ENCODE measurements at regions not wholly inside any gene's neighbourhood (a gene's known extent, or its start where the extent isn't known, plus 50 kb on each side); places are given as distances from the start of the nearest gene placed in this dataset.

GRCh38 chr7:145919712-145920111 lies 196.9 kb upstream of the CNTNAP2 start:
- no peak overlapping the region for H3K4me3 ChIP-seq (ENCODE audit: low read depth, low read length)
- DNase-seq (ENCODE audit: low read depth), result no peak
- no peak for TF ChIP-seq CTCF (IDR thresholded peaks at IDR 0.05; ENCODE audit: insufficient read depth, low read length)

- DNase-seq (ENCODE audit: low read depth), result no peak
- no peak for TF ChIP-seq CTCF (IDR thresholded peaks at IDR 0.05; ENCODE audit: insufficient read depth, low read length)
Measured at GRCh38 chr7:145916776-145917175, 199.8 kb upstream of the CNTNAP2 start.

GRCh38 chr7:145915679-145916078 lies 200.9 kb upstream of the CNTNAP2 start:
- no peak for DNase-seq (ENCODE audit: low read depth)
- TF ChIP-seq CTCF (IDR thresholded peaks at IDR 0.05; ENCODE audit: insufficient read depth, low read length), result no peak
- H3K4me3 ChIP-seq (ENCODE audit: low read depth, low read length), result no peak overlapping the region

More at GRCh38 chr7:145916776-145917175, 199.8 kb upstream of the CNTNAP2 start:
- H3K4me3 ChIP-seq (ENCODE audit: low read depth, low read length), result no peak overlapping the region

GRCh38 chr7:145909991-145910513 lies 206.5 kb upstream of the CNTNAP2 start:
- no peak for DNase-seq (ENCODE audit: low read depth)
- H3K4me3 ChIP-seq (ENCODE audit: low read depth, low read length), result no peak overlapping the region
- TF ChIP-seq CTCF (IDR thresholded peaks at IDR 0.05; ENCODE audit: insufficient read depth, low read length), result no peak

GRCh38 chr7:145903658-145904057 lies 212.9 kb upstream of the CNTNAP2 start:
- TF ChIP-seq CTCF (IDR thresholded peaks at IDR 0.05; ENCODE audit: insufficient read depth, low read length), result no peak
- no peak for DNase-seq (ENCODE audit: low read depth)
- no peak overlapping the region for H3K4me3 ChIP-seq (ENCODE audit: low read depth, low read length)

- no peak for DNase-seq (ENCODE audit: low read depth)
- no peak overlapping the region for H3K4me3 ChIP-seq (ENCODE audit: low read depth, low read length)
- TF ChIP-seq CTCF (IDR thresholded peaks at IDR 0.05; ENCODE audit: insufficient read depth, low read length), result no peak
Measured at GRCh38 chr7:145902123-145902522, 214.5 kb upstream of the CNTNAP2 start.

GRCh38 chr7:145899938-145900337 lies 216.7 kb upstream of the CNTNAP2 start:
- DNase-seq (ENCODE audit: low read depth), result no peak
- TF ChIP-seq CTCF (IDR thresholded peaks at IDR 0.05; ENCODE audit: insufficient read depth, low read length), result no peak

More at GRCh38 chr7:145899938-145900337, 216.7 kb upstream of the CNTNAP2 start:
- H3K4me3 ChIP-seq (ENCODE audit: low read depth, low read length), result no peak overlapping the region
